Stomach (tissue), 8 donors: ENCODE measurements at regions not wholly inside any gene's neighbourhood (a gene's known extent, or its start where the extent isn't known, plus 50 kb on each side); places are given as distances from the start of the nearest gene placed in this dataset.
A peak's percentile ranks its signal among the peaks of the same experiment; 100 is the strongest.

Source experiments
- DNase-seq, 2 donors: peaks; one replicate each; pipeline versions ENCODE4 v3.0.0 to v3.0.0-alpha.2; 2013 to 2019
- H3K27ac ChIP-seq, 5 donors: fragments of 200-600 bp in 4 of 5; sonication (generic) in 4 of 5; one replicate each; pipeline ENCODE4 v1.5.1; 2013 to 2019; ENCODE audit warnings: mild to moderate bottlenecking in 1 of 5, moderate library complexity in 1 of 5
- H3K27me3 ChIP-seq, 3 donors: fragments of 200-600 bp; sonication (generic); one replicate each; pipeline ENCODE4 v1.5.1; 2017 to 2019; ENCODE audit warnings: mixed run types in 1 of 3
- H3K36me3 ChIP-seq, 4 donors: fragments of 200-600 bp; sonication (generic); 1 replicate in 3 of 4; 2 replicates in 1 of 4; pipeline ENCODE4 v1.5.1; 2016 to 2019
- H3K4me1 ChIP-seq, 4 donors: fragments of 200-600 bp; sonication (generic); one replicate each; pipeline ENCODE4 v1.5.1; 2016 to 2019
- H3K4me3 ChIP-seq, 4 donors: fragments of 200-600 bp; sonication (generic) in 3 of 4; one replicate each; pipeline ENCODE4 v1.5.1; 2016 to 2019; ENCODE audit warnings: mild to moderate bottlenecking in 1 of 4
- H3K9me3 ChIP-seq, 4 donors: fragments of 200-600 bp; sonication (generic); one replicate each; pipeline ENCODE4 v1.5.1; 2016 to 2019
- CTCF ChIP-seq, 7 experiments: fragments of 450-650 bp in 4 of 7; fragments of 200-600 bp in 3 of 7; sonication (generic) in 3 of 7; IDR thresholded peaks; one replicate each; pipeline ENCODE4 v1.5.1; 2016 to 2019; ENCODE audit warnings: antibody characterized with exemption in 7 of 7, control low read depth in 2 of 7, mild to moderate bottlenecking in 1 of 7
- EP300 ChIP-seq: sonication (generic); formaldehyde crosslinking; IDR thresholded peaks from one replicate; pipeline ENCODE4 v1.6.1; 2017; ENCODE audit warnings: antibody characterized with exemption
- POLR2A ChIP-seq, 4 donors: fragments of 450-650 bp; IDR thresholded peaks; one replicate each; pipeline ENCODE4 v1.6.1; 2016; ENCODE audit warnings: antibody characterized with exemption in 4 of 4, control low read depth in 2 of 4, mild to moderate bottlenecking in 1 of 4, moderate library complexity in 1 of 4
- POLR2AphosphoS5 ChIP-seq, 3 donors: sonication (generic); formaldehyde crosslinking; IDR thresholded peaks; one replicate each; pipeline ENCODE4 v1.6.1; 2016; ENCODE audit warnings: antibody characterized with exemption in 3 of 3
- WGBS, 5 donors: extraction: QIAGEN DNeasy Blood & Tissue Kit in 3 of 5; methylation state at CpG; one replicate each; pipeline versions ENCODE4 v1.1.5 to v1.1.7; 2013 to 2018; 5-methylcytosine and 5-hydroxymethylcytosine counted together
- intact Hi-C: fragments of 100-400 bp; cut with DNase I; formaldehyde crosslinking; loops from one replicate; pipeline ENCODE4 v1.15.1; 2023; ENCODE audit warnings: low total_unique reads
- small RNA-seq, 4 donors: library from RNA; depleted of rRNA; stranded (forward); fragments of <200 nt; gene quantifications; one replicate each; pipeline ENCODE3, GENCODE V24; 2016
- donor health status: healthy with polysubstance abuse.
- donor health status: Bipolar disorder and iron deficiency.
- donor health status: healthy.

- peaks cover 0 to 5% (median 0%) of the 10 kb centered on the region in 3 donors for H3K27me3 ChIP-seq
- DNase-seq, result no peak
- intact Hi-C loops, result no loop called here
- TF ChIP-seq POLR2A (IDR thresholded peaks at IDR 0.05) (no peak), EP300 (no peak), CTCF (IDR thresholded peaks at IDR 0.05) (no peak), POLR2AphosphoS5 (IDR thresholded peaks at IDR 0.05) (no peak)
- no peak overlapping the region for H3K27ac ChIP-seq
- H3K9me3 ChIP-seq, result peaks cover 0 to 46% (median 35%) of the 10 kb centered on the region in 4 donors
- no peak overlapping the region for H3K4me3 ChIP-seq
- no peaks in the 10 kb centered on the region for H3K36me3 ChIP-seq
- no peaks in the 10 kb centered on the region for H3K4me1 ChIP-seq
- WGBS, 5 donors, result 94 to 98% (median 95%) methylated on average over 1 of the region's 1 CpG
Measured at GRCh38 chr4:55284331-55284730, 61.7 kb upstream of the SRD5A3 start.

DNA sequence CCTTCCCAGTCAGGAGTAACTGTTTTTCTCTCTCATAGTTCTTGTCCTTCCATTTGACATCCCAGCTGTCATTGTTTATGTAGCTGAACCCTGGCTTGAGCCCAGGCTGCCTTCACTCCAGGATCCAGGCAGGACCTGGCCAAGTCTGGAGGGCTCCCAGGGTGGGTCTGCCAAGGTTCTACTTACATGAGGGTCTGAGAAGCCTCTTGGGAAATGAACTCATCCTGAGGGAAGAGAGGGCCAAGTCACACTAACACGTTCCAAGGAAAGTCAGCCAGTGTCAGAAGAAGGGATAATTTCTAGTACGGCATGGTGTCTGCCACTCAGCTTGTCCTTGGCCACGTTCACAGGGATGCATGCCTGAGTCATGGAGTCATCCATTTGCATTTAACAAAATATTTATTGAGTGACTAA is 54.8 kb upstream of the SRD5A3 start:
- TF ChIP-seq POLR2A (IDR thresholded peaks at IDR 0.05) (no peak), CTCF (IDR thresholded peaks at IDR 0.05) (no peak), EP300 (no peak), POLR2AphosphoS5 (IDR thresholded peaks at IDR 0.05) (no peak)
- intact Hi-C loops, result no loop called here

DNA sequence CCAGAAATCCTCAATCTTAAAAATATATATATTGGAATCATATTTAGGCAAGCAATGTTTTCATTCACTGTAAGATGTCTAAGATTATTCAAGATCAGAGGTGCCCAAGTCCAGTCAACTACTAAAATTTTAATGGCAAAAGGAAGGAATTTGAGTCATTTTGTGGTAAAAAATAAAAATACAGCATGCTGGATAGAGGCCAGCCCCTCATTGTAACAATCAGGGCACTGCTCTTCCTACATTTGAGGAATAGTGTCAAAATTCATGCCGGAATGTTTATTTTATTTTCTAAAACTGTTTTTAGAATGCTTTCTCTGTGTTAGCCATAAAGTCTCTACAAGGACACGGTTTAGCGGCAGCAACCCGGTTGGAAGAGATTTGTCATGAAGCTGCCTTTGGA is 49.9 kb upstream of the SRD5A3 start:
- DNase-seq, result no peak
- Histone ChIP-seq H3K36me3 (no peaks in the 10 kb centered on the region), H3K27me3 (no peaks in the 10 kb centered on the region), H3K27ac (no peak overlapping the region), H3K4me1 (no peaks in the 10 kb centered on the region), H3K9me3 (peaks cover 0 to 14% (median 2%) of the 10 kb centered on the region in 4 donors), H3K4me3 (no peak overlapping the region)
- 73 to 93% (median 88%) methylated on average over 4 of the region's 4 CpGs for WGBS, 5 donors
- intact Hi-C loops, result no loop called here
- TF ChIP-seq EP300 (no peak), CTCF (IDR thresholded peaks at IDR 0.05) (no peak), POLR2AphosphoS5 (IDR thresholded peaks at IDR 0.05) (no peak), POLR2A (IDR thresholded peaks at IDR 0.05) (no peak)

More for the DNA sequence above, 54.8 kb upstream of the SRD5A3 start:
- no peaks in the 10 kb centered on the region for H3K27me3 ChIP-seq
- WGBS, 5 donors, result 45 to 69% (median 61%) methylated on average over 3 of the region's 3 CpGs
- H3K27ac ChIP-seq, result no peak overlapping the region
- H3K9me3 ChIP-seq, result no peaks in the 10 kb centered on the region
- no peaks in the 10 kb centered on the region for H3K36me3 ChIP-seq
- H3K4me3 ChIP-seq, result no peak overlapping the region
- peak in 1 of 2 donors; percentile 22 for DNase-seq
- H3K4me1 ChIP-seq, result no peaks in the 10 kb centered on the region

Small RNAs in the stretch of these regions (small RNA-seq; reads per million reads assigned to genes)
- gene RN7SL822P (0 reads per million in 4 donors), gene RNU6-746P (0 reads per million in 4 donors)
